Natural killer cell (primary cell): ENCODE measurements at regions not wholly inside any gene's neighbourhood (a gene's known extent, or its start where the extent isn't known, plus 50 kb on each side); places are given as distances from the start of the nearest gene placed in this dataset.

Source experiments
- ATAC-seq, 3 donors: fragments of 150-1000 bp in 2 of 3; fragments of 200-7000 bp in 1 of 3; cut with Tn5 transposase; 1 replicate in 1 of 3; 2 replicates in 2 of 3; pipeline ENCODE4 v1.10.0; 2021; ENCODE audit warnings: mild to moderate bottlenecking in 2 of 3, moderate library complexity in 2 of 3
- DNase-seq, 2 donors: peaks; one replicate each; pipeline versions ENCODE4 v3.0.0 to v3.0.0-alpha.2; 2013 to 2021; ENCODE audit warnings: mixed read lengths in 1 of 2
- H3K27ac ChIP-seq: one replicate; pipeline ENCODE4 v1.5.1; 2013; ENCODE audit warnings: mild to moderate bottlenecking, low read length
- H3K27me3 ChIP-seq: one replicate; pipeline ENCODE4 v1.6.1; 2013; ENCODE audit warnings: low read length; ENCODE audit not compliant: control insufficient read depth, insufficient read depth
- H3K36me3 ChIP-seq: one replicate; pipeline ENCODE4 v1.6.1; 2013; ENCODE audit warnings: low read length; ENCODE audit not compliant: control insufficient read depth, insufficient read depth
- H3K4me1 ChIP-seq: one replicate; pipeline ENCODE4 v1.6.1; 2013; ENCODE audit warnings: low read length; ENCODE audit not compliant: control insufficient read depth, insufficient read depth
- H3K4me3 ChIP-seq: one replicate; pipeline ENCODE4 v1.5.1; 2013; ENCODE audit warnings: low read length
- H3K9me3 ChIP-seq: one replicate; pipeline ENCODE4 v1.6.1; 2013; ENCODE audit warnings: low read length; ENCODE audit not compliant: control insufficient read depth, insufficient read depth
- H3K27ac Mint-ChIP-seq, 2 donors: one replicate each; pipeline ENCODE4 v1.8.0; 2022; ENCODE audit warnings: mild to moderate bottlenecking in 2 of 2, mixed read lengths in 2 of 2, moderate library complexity in 1 of 2
- H3K27me3 Mint-ChIP-seq, 2 donors: one replicate each; pipeline ENCODE4 v1.8.0; 2022; ENCODE audit warnings: low read depth in 2 of 2, mixed read lengths in 2 of 2
- H3K36me3 Mint-ChIP-seq: one replicate; pipeline ENCODE4 v1.8.0; 2022; ENCODE audit warnings: mixed read lengths
- H3K4me1 Mint-ChIP-seq, 2 donors: one replicate each; pipeline ENCODE4 v1.8.0; 2022; ENCODE audit warnings: mixed read lengths in 2 of 2
- H3K4me3 Mint-ChIP-seq: one replicate; pipeline ENCODE4 v1.8.0; 2022; ENCODE audit warnings: mild to moderate bottlenecking, moderate library complexity, mixed read lengths
- H3K9me3 Mint-ChIP-seq, 2 donors: one replicate each; pipeline ENCODE4 v1.8.0; 2022; ENCODE audit warnings: mixed read lengths in 2 of 2
- CTCF ChIP-seq: fragments of 200-600 bp; IDR thresholded peaks from one replicate; pipeline ENCODE4 v1.8.0; 2022; ENCODE audit warnings: antibody characterized with exemption
- WGBS: methylation state at CpG from one replicate; pipeline ENCODE4 v1.1.7; 2013; ENCODE audit warnings: missing lambda C conversion rate; ENCODE audit not compliant: insufficient coverage; 5-methylcytosine and 5-hydroxymethylcytosine counted together
- intact Hi-C: fragments of 100-400 bp; cut with micrococcal nuclease; formaldehyde crosslinking; loops from one replicate; pipeline ENCODE4 v1.14.2; 2022

- Mint-ChIP-seq H3K27me3 (no peaks in the 10 kb centered on the region), H3K4me3 (no peak overlapping the region), H3K27ac (no peak overlapping the region), H3K4me1 (no peaks in the 10 kb centered on the region), H3K36me3 (no peaks in the 10 kb centered on the region), H3K9me3 (peaks cover 4 to 10% of the 10 kb centered on the region in 2 donors)
- Histone ChIP-seq H3K27ac (no peak overlapping the region), H3K4me3 (no peak overlapping the region), H3K36me3 (no peaks in the 10 kb centered on the region), H3K4me1 (no peaks in the 10 kb centered on the region), H3K27me3 (no peaks in the 10 kb centered on the region), H3K9me3 (no peaks in the 10 kb centered on the region)
- ATAC-seq (no peak), DNase-seq (no peak)
- intact Hi-C loops = no loop called here
- WGBS = 88% methylated on average over 1 of the region's 2 CpGs
- TF ChIP-seq CTCF = no peak
Observed at GRCh38 chr4:156411531-156411930, 457.9 kb upstream of the CTSO start.

GRCh38 chr4:156408749-156409148, 455.1 kb upstream of the CTSO start:
- H3K36me3 Mint-ChIP-seq = peaks cover 10% of the 10 kb centered on the region

DNA sequence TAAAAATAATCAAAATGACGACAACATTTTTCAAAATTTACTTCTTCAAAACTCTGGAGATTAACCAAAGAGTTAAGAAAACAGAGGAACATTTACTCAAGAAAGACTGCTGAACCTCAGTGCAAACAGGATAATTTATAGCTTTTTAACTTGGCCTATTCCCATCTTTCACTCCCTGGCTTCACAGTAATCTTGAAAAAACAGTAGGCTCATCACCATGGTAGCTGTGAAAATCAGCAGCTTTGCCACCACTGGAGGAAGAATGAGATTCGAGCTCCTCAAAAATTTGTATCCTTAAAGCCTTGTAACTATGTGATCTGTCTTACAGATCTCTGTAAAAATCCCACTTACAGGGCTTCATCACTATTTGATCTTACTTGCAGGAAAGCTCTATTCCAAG, 447.7 kb upstream of the CTSO start:
- ATAC-seq (no peak), DNase-seq (no peak)
- Mint-ChIP-seq H3K36me3 (peaks cover 8% of the 10 kb centered on the region), H3K9me3 (peaks cover 9 to 18% of the 10 kb centered on the region in 2 donors), H3K4me3 (no peak overlapping the region), H3K4me1 (no peaks in the 10 kb centered on the region), H3K27me3 (no peaks in the 10 kb centered on the region), H3K27ac (no peak overlapping the region)
- H3K9me3 ChIP-seq = no peaks in the 10 kb centered on the region
- H3K27ac ChIP-seq = no peak overlapping the region
- no peaks in the 10 kb centered on the region for H3K27me3 ChIP-seq
- H3K4me1 ChIP-seq = no peaks in the 10 kb centered on the region
- no peak for TF ChIP-seq CTCF
- H3K4me3 ChIP-seq = no peak overlapping the region
- intact Hi-C loops = no loop called here
- H3K36me3 ChIP-seq = no peaks in the 10 kb centered on the region
- 73% methylated on average over 2 of the region's 2 CpGs for WGBS

More at GRCh38 chr4:156408749-156409148, 455.1 kb upstream of the CTSO start:
- WGBS = 90% methylated on average over 3 of the region's 4 CpGs
- no peak for ATAC-seq
- TF ChIP-seq CTCF = no peak
- H3K4me3 Mint-ChIP-seq = no peak overlapping the region
- no peak overlapping the region for H3K27ac Mint-ChIP-seq
- Histone ChIP-seq H3K27ac (no peak overlapping the region), H3K27me3 (no peaks in the 10 kb centered on the region), H3K9me3 (no peaks in the 10 kb centered on the region), H3K36me3 (no peaks in the 10 kb centered on the region), H3K4me3 (no peak overlapping the region), H3K4me1 (no peaks in the 10 kb centered on the region)
- no peaks in the 10 kb centered on the region for H3K27me3 Mint-ChIP-seq
- intact Hi-C loops = no loop called here
- H3K4me1 Mint-ChIP-seq = no peaks in the 10 kb centered on the region
- no peak for DNase-seq
- H3K9me3 Mint-ChIP-seq = peaks cover 7 to 18% of the 10 kb centered on the region in 2 donors

- TF ChIP-seq CTCF = no peak
- Mint-ChIP-seq H3K27ac (no peak overlapping the region), H3K4me3 (no peak overlapping the region), H3K4me1 (no peaks in the 10 kb centered on the region), H3K9me3 (no peaks in the 10 kb centered on the region), H3K27me3 (no peaks in the 10 kb centered on the region), H3K36me3 (no peaks in the 10 kb centered on the region)
- no peaks in the 10 kb centered on the region for H3K36me3 ChIP-seq
- no peak for ATAC-seq
- H3K9me3 ChIP-seq = peaks cover 3% of the 10 kb centered on the region
- WGBS = 88% methylated on average over 2 of the region's 2 CpGs
- intact Hi-C loops = no loop called here
- no peak overlapping the region for H3K27ac ChIP-seq
- no peak for DNase-seq
- H3K4me3 ChIP-seq = no peak overlapping the region
- no peaks in the 10 kb centered on the region for H3K4me1 ChIP-seq
- H3K27me3 ChIP-seq = no peaks in the 10 kb centered on the region
Observed at GRCh38 chr4:156396534-156396933, 442.9 kb upstream of the CTSO start.
